DOHH2 (cell line): ENCODE measurements at regions not wholly inside any gene's neighbourhood (a gene's known extent, or its start where the extent isn't known, plus 50 kb on each side); places are given as distances from the start of the nearest gene placed in this dataset.
"Not testable (repeated sequence)": the region's sequence is repeated elsewhere in the genome, so short reads cannot be mapped to it uniquely, and the experiment has no call there.

Source experiments
- H3F3A ChIP-seq: fragments of 200-600 bp; sonication (generic), shearing (Covaris generic); 2 replicates; pipeline ENCODE4 v1.6.0; 2016; ENCODE audit warnings: antibody characterized with exemption, mild to moderate bottlenecking; ENCODE audit not compliant: control insufficient read depth, insufficient read depth
- H3K27ac ChIP-seq: fragments of 200-600 bp; sonication (generic); 2 replicates; pipeline ENCODE4 v1.5.1; 2014; ENCODE audit warnings: low read depth, mild to moderate bottlenecking, low read length, moderate library complexity
- H3K27me3 ChIP-seq: fragments of 200-600 bp; sonication (generic); 2 replicates; pipeline ENCODE4 v1.6.1; 2014; ENCODE audit warnings: mild to moderate bottlenecking, low read length, mixed read lengths; ENCODE audit not compliant: control insufficient read depth
- H3K36me3 ChIP-seq: fragments of 200-600 bp; sonication (generic); 2 replicates; pipeline ENCODE4 v1.6.1; 2014; ENCODE audit warnings: mild to moderate bottlenecking, low read length, moderate library complexity, mixed read lengths; ENCODE audit not compliant: control insufficient read depth
- H3K4me1 ChIP-seq: fragments of 200-600 bp; sonication (generic); 2 replicates; pipeline ENCODE4 v1.6.1; 2014; ENCODE audit warnings: mild to moderate bottlenecking, low read length, mixed read lengths; ENCODE audit not compliant: control insufficient read depth
- H3K4me2 ChIP-seq: fragments of 200-600 bp; sonication (generic); 2 replicates; pipeline ENCODE4 v1.6.0; 2014; ENCODE audit warnings: mild to moderate bottlenecking, low read length, moderate library complexity
- H3K4me3 ChIP-seq: fragments of 200-600 bp; sonication (generic); 2 replicates; pipeline ENCODE4 v1.5.1; 2014; ENCODE audit warnings: mild to moderate bottlenecking, low read length, mixed read lengths
- H3K79me2 ChIP-seq: fragments of 200-600 bp; sonication (generic); 2 replicates; pipeline ENCODE4 v1.6.1; 2014; ENCODE audit warnings: mild to moderate bottlenecking, low read length, mixed read lengths; ENCODE audit not compliant: control insufficient read depth
- H3K9me2 ChIP-seq: fragments of 200-600 bp; sonication (generic); replicated peaks from 2 replicates; pipeline ENCODE4 v1.6.1; 2014; ENCODE audit warnings: mild to moderate bottlenecking, low read length, mixed read lengths; ENCODE audit not compliant: control insufficient read depth
- H3K9me3 ChIP-seq: fragments of 200-600 bp; sonication (generic); 2 replicates; pipeline ENCODE4 v1.6.1; 2014; ENCODE audit warnings: antibody characterized with exemption, low read length, mixed read lengths; ENCODE audit not compliant: control insufficient read depth, insufficient read depth
- H4K20me1 ChIP-seq: fragments of 200-600 bp; sonication (generic); 2 replicates; pipeline ENCODE4 v1.6.0; 2014; ENCODE audit warnings: low read depth, mild to moderate bottlenecking, antibody characterized with exemption, low read length, moderate library complexity; ENCODE audit not compliant: control insufficient read depth, insufficient read depth
- CTCF ChIP-seq: fragments of 200-600 bp; sonication (generic); IDR thresholded peaks from one replicate; pipeline ENCODE4 v1.5.1; 2014; ENCODE audit warnings: antibody characterized with exemption, mild to moderate bottlenecking, low read depth, low read length; ENCODE audit not compliant: poor library complexity, severe bottlenecking
- EZH2phosphoT487 ChIP-seq: fragments of 200-600 bp; sonication (generic); IDR thresholded peaks from 2 replicates; pipeline ENCODE4 v1.6.1; 2017; ENCODE audit warnings: borderline replicate concordance, mild to moderate bottlenecking, antibody characterized with exemption, low read length, moderate library complexity, mixed read lengths

GRCh38 chr4:12911750-12912358 is 572.3 kb downstream of the RAB28 start:
- no peak overlapping the region for H3K4me3 ChIP-seq
- H4K20me1 ChIP-seq: no peaks in the 10 kb centered on the region
- no peaks in the 10 kb centered on the region for H3K27me3 ChIP-seq
- H3K9me3 ChIP-seq: no peaks in the 10 kb centered on the region
- no peaks in the 10 kb centered on the region for H3K9me2 ChIP-seq
- no peaks in the 10 kb centered on the region for H3K36me3 ChIP-seq
- no peak overlapping the region for H3K27ac ChIP-seq
- no peak overlapping the region for H3K4me2 ChIP-seq
- no peaks in the 10 kb centered on the region for H3K79me2 ChIP-seq
- no peaks in the 10 kb centered on the region for H3K4me1 ChIP-seq
- TF ChIP-seq CTCF (no peak), EZH2phosphoT487 (no peak)
- H3F3A ChIP-seq: no peaks in the 10 kb centered on the region

GRCh38 chr4:12903640-12904039 is 580.5 kb downstream of the RAB28 start:
- H3K4me2 ChIP-seq, H3F3A ChIP-seq, H3K27ac ChIP-seq, H4K20me1 ChIP-seq, H3K27me3 ChIP-seq, H3K4me1 ChIP-seq, H3K9me3 ChIP-seq, H3K79me2 ChIP-seq, H3K4me3 ChIP-seq, H3K9me2 ChIP-seq, H3K36me3 ChIP-seq: not testable (repeated sequence)

- TF ChIP-seq EZH2phosphoT487: no peak
- no peak for TF ChIP-seq CTCF
- Histone ChIP-seq H3F3A (no peaks in the 10 kb centered on the region), H3K4me2 (no peak overlapping the region), H4K20me1 (no peaks in the 10 kb centered on the region), H3K9me3 (no peaks in the 10 kb centered on the region), H3K9me2 (no peaks in the 10 kb centered on the region), H3K36me3 (no peaks in the 10 kb centered on the region), H3K4me3 (no peak overlapping the region), H3K79me2 (no peaks in the 10 kb centered on the region), H3K27ac (no peak overlapping the region), H3K4me1 (no peaks in the 10 kb centered on the region), H3K27me3 (no peaks in the 10 kb centered on the region)
Measured at GRCh38 chr4:12902735-12903134, 581.4 kb downstream of the RAB28 start.

GRCh38 chr4:12897954-12898353 is 586.2 kb downstream of the RAB28 start:
- H3K9me3 ChIP-seq: no peaks in the 10 kb centered on the region
- TF ChIP-seq EZH2phosphoT487 (no peak), CTCF (no peak)
- no peaks in the 10 kb centered on the region for H4K20me1 ChIP-seq
- no peak overlapping the region for H3K27ac ChIP-seq
- H3K27me3 ChIP-seq: no peaks in the 10 kb centered on the region
- no peak overlapping the region for H3K4me3 ChIP-seq
- no peaks in the 10 kb centered on the region for H3F3A ChIP-seq
- no peaks in the 10 kb centered on the region for H3K36me3 ChIP-seq
- H3K4me1 ChIP-seq: no peaks in the 10 kb centered on the region
- H3K9me2 ChIP-seq: no peaks in the 10 kb centered on the region
- no peaks in the 10 kb centered on the region for H3K79me2 ChIP-seq
- no peak overlapping the region for H3K4me2 ChIP-seq
